Activated T-cell treated with anti-CD3 and anti-CD28 coated beads, Interleukin-2, amount 50 U/mL, for 24 hours (primary cell): ENCODE measurements at regions not wholly inside any gene's neighbourhood (a gene's known extent, or its start where the extent isn't known, plus 50 kb on each side); places are given as distances from the start of the nearest gene placed in this dataset.

ENCODE experiments used
- DNase-seq: peaks from one replicate; pipeline ENCODE4 v3.0.0-alpha.2; 2020
- H3K27ac Mint-ChIP-seq: 2 replicates; pipeline ENCODE4 v1.8.0; 2020; ENCODE audit warnings: mild to moderate bottlenecking, mixed read lengths
- H3K27me3 Mint-ChIP-seq: 2 replicates; pipeline ENCODE4 v1.8.0; 2020; ENCODE audit warnings: mixed read lengths
- H3K36me3 Mint-ChIP-seq: 2 replicates; pipeline ENCODE4 v1.8.0; 2020; ENCODE audit warnings: low read depth, mixed read lengths
- H3K4me1 Mint-ChIP-seq: 2 replicates; pipeline ENCODE4 v1.8.0; 2020; ENCODE audit warnings: low read depth, mixed read lengths
- H3K4me3 Mint-ChIP-seq: 2 replicates; pipeline ENCODE4 v1.8.0; 2020; ENCODE audit warnings: mild to moderate bottlenecking, moderate library complexity, mixed read lengths
- H3K9me3 Mint-ChIP-seq: 2 replicates; pipeline ENCODE4 v1.8.0; 2020; ENCODE audit warnings: mixed read lengths

GRCh38 chr2:33786881-33787280, 187.8 kb upstream of the FAM98A start:
- no peak for DNase-seq
- no peaks in the 10 kb centered on the region for H3K4me1 Mint-ChIP-seq
- no peak overlapping the region for H3K4me3 Mint-ChIP-seq
- H3K36me3 Mint-ChIP-seq: no peaks in the 10 kb centered on the region
- no peak overlapping the region for H3K27ac Mint-ChIP-seq
- H3K27me3 Mint-ChIP-seq: no peaks in the 10 kb centered on the region
- no peaks in the 10 kb centered on the region for H3K9me3 Mint-ChIP-seq

DNA sequence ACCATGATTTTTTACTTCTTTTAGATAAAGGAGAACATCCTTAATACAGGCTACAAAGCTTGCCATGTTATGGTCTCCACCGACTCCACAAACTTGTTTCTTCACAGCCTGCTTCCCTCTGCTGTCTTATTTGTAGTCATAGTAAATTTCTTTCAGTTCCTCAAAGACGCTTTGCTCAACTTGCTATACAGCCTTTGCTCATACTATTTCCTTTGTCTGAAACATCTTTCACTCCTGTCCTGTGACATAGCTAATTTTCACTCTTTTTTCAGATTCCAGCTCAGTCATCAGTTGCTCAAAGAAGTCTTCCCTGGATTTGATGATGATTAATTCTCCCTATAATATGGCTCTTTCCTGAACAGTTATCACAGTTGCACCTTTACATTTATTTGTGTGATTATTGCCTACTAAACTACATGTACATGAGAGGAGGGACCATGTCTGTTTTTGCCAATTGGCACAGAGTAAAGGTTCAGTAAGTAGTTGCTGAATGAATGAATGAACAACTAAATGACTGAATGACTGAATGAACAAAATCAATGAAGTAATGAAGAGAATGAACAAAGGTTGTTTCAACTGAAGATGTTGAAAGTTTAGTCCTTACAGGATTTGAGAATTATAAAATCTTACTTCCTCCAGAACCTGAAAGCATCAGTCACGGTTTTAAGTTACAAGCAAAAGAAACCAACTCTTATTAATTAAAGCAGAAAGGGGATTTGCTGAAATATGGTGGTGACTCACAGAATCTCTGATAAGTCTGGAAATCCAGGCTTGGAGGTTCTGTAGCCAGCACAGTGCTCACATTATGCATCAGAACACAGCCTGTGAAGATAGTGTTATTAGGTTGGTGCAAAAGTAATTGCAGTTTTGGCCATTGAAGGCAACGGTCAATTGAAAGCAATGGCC, 186.4 kb upstream of the FAM98A start:
- H3K9me3 Mint-ChIP-seq: no peaks in the 10 kb centered on the region
- no peak overlapping the region for H3K27ac Mint-ChIP-seq
- H3K27me3 Mint-ChIP-seq: no peaks in the 10 kb centered on the region
- no peaks in the 10 kb centered on the region for H3K36me3 Mint-ChIP-seq
- no peaks in the 10 kb centered on the region for H3K4me1 Mint-ChIP-seq
- DNase-seq: no peak
- no peak overlapping the region for H3K4me3 Mint-ChIP-seq

GRCh38 chr2:33784488-33784887, 185.4 kb upstream of the FAM98A start:
- Mint-ChIP-seq H3K4me1 (no peaks in the 10 kb centered on the region), H3K4me3 (no peak overlapping the region), H3K27me3 (no peaks in the 10 kb centered on the region), H3K36me3 (no peaks in the 10 kb centered on the region), H3K9me3 (no peaks in the 10 kb centered on the region), H3K27ac (no peak overlapping the region)
- no peak for DNase-seq

DNA sequence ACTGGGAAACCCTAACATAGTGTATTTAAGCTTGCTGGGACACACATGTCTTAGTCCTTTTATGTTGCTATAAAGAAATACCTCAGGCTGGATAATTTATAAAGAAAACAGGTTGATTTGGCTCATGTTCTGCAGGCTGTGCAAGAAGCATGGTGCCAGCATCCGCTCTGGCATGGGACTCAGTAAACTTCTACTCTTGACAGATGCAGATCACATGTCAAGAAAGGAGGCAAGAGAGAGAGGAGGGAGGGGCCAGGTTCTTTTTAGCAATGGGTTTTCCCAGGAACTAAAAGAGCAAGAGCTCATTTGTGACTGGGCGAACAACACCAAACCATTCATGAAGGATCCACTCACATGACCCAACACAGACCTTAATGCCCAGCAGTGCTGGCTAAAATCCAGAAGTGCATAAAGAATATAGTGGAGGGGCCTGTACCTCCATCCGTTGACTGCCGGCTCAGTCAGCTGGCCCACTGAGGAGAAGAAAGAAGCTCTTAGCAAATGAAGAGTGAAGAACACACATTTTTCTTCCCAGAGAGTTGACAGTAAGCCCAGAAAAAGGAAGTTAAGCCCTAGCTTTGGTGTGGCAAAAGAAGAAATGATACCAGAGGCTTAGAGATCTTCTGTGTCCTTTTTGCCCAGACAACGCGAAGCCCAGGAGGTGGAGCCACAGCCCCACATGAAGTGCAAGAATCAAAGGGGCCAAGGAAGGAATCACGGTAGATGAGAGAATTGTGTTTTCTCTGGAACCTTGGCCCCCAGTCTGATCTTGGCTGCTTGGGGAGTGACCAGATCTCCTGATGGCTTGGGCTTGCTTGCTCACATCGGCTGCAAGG, 183.5 kb upstream of the FAM98A start:
- H3K27ac Mint-ChIP-seq: no peak overlapping the region
- H3K27me3 Mint-ChIP-seq: no peaks in the 10 kb centered on the region
- no peaks in the 10 kb centered on the region for H3K4me1 Mint-ChIP-seq
- DNase-seq: no peak
- no peak overlapping the region for H3K4me3 Mint-ChIP-seq
- no peaks in the 10 kb centered on the region for H3K36me3 Mint-ChIP-seq
- H3K9me3 Mint-ChIP-seq: no peaks in the 10 kb centered on the region

GRCh38 chr2:33777786-33778185, 178.7 kb upstream of the FAM98A start:
- Mint-ChIP-seq H3K36me3 (no peaks in the 10 kb centered on the region), H3K4me3 (no peak overlapping the region)

GRCh38 chr2:33775306-33775705, 176.2 kb upstream of the FAM98A start:
- Mint-ChIP-seq H3K4me1 (no peaks in the 10 kb centered on the region), H3K27me3 (no peaks in the 10 kb centered on the region), H3K4me3 (no peak overlapping the region), H3K27ac (no peak overlapping the region), H3K36me3 (no peaks in the 10 kb centered on the region), H3K9me3 (no peaks in the 10 kb centered on the region)
- DNase-seq: no peak

More at GRCh38 chr2:33777786-33778185, 178.7 kb upstream of the FAM98A start:
- Mint-ChIP-seq H3K27me3 (no peaks in the 10 kb centered on the region), H3K4me1 (no peaks in the 10 kb centered on the region), H3K9me3 (no peaks in the 10 kb centered on the region), H3K27ac (no peak overlapping the region)
- no peak for DNase-seq

- H3K4me3 Mint-ChIP-seq: no peak overlapping the region
- no peak for DNase-seq
- no peaks in the 10 kb centered on the region for H3K27me3 Mint-ChIP-seq
- no peaks in the 10 kb centered on the region for H3K36me3 Mint-ChIP-seq
- H3K27ac Mint-ChIP-seq: no peak overlapping the region
- no peaks in the 10 kb centered on the region for H3K9me3 Mint-ChIP-seq
- no peaks in the 10 kb centered on the region for H3K4me1 Mint-ChIP-seq
Measured at GRCh38 chr2:33770023-33770422, 170.9 kb upstream of the FAM98A start.

DNA sequence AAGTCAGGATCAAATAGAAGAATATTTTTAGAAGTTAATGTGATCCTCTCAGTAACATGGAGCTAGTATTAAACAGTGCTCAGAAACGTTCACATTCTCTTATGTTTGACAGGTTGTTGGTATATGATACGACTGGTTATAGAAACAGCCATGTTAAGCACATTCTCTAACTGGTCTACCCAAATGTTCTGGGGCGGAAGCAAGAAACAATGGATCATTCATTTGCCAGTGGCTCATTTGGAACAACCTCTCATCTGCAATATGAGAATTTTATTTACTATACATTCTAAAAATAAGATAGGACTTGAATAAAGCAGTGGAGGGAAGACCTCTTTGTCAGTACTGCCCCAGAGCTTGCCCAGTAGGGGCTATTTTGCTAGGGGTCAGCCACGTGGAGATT, 167.1 kb upstream of the FAM98A start:
- H3K36me3 Mint-ChIP-seq: no peaks in the 10 kb centered on the region
- DNase-seq: no peak
- no peak overlapping the region for H3K27ac Mint-ChIP-seq
- no peak overlapping the region for H3K4me3 Mint-ChIP-seq
- no peaks in the 10 kb centered on the region for H3K4me1 Mint-ChIP-seq
- no peaks in the 10 kb centered on the region for H3K9me3 Mint-ChIP-seq
- no peaks in the 10 kb centered on the region for H3K27me3 Mint-ChIP-seq

DNA sequence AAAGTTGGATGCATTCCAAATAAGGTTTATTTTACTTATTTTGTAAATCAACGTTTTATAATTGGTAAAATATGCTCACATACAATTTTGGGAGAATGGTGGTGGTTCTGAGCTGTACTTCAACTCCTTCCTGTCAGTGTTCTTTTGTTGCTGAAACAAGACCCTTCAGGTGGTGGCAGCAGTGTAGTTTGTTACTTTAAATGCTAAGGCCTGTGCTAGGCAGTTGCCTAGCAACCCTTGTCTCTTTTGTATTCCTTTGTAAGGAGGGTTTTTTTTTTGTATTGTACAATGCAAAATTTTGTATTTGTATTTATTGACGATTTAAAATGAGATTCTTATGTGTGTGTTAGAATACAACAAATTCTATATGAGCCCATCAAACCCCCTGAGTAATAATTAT, 166.0 kb upstream of the FAM98A start:
- Mint-ChIP-seq H3K27ac (no peak overlapping the region), H3K4me1 (no peaks in the 10 kb centered on the region), H3K27me3 (no peaks in the 10 kb centered on the region), H3K4me3 (no peak overlapping the region), H3K36me3 (no peaks in the 10 kb centered on the region), H3K9me3 (peaks cover 3% of the 10 kb centered on the region)
- DNase-seq: no peak

- H3K9me3 Mint-ChIP-seq: peaks cover 3% of the 10 kb centered on the region
- H3K36me3 Mint-ChIP-seq: no peaks in the 10 kb centered on the region
- no peak overlapping the region for H3K27ac Mint-ChIP-seq
- no peak overlapping the region for H3K4me3 Mint-ChIP-seq
- DNase-seq: no peak
- no peaks in the 10 kb centered on the region for H3K4me1 Mint-ChIP-seq
- H3K27me3 Mint-ChIP-seq: no peaks in the 10 kb centered on the region
Measured at GRCh38 chr2:33764551-33764950, 165.5 kb upstream of the FAM98A start.

DNA sequence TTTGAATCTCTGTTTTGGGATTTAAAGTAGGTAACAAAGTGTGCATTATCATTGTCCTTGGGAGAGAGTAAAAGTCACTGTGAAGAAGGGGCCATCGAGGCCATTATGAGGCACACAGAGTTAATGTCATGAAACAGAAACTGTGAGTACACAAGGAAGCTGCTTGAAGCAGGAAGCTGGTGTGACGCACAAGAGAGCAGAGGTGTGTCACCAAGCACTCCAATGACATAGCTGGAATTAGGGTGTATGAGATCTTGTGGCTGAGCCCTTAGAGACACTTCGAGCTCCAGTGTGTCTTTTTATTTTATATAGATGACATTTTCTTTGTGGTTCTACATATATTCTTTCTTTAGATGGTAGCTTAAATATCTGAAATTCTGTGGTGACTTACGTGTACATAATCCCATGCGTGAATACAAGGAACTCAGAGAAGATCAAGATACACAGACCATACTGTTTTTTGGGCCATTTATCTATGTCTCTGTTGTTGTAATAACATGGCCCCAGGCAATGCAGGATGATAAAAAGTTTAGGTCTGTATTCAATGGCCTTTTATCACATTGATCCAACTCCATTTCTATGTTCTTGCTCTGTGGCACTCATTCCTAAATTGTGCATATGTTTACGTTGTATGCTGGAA, 164.7 kb upstream of the FAM98A start:
- Mint-ChIP-seq H3K4me1 (no peaks in the 10 kb centered on the region), H3K9me3 (peaks cover 7% of the 10 kb centered on the region), H3K4me3 (no peak overlapping the region), H3K27me3 (no peaks in the 10 kb centered on the region), H3K36me3 (no peaks in the 10 kb centered on the region), H3K27ac (no peak overlapping the region)
- DNase-seq: no peak

DNA sequence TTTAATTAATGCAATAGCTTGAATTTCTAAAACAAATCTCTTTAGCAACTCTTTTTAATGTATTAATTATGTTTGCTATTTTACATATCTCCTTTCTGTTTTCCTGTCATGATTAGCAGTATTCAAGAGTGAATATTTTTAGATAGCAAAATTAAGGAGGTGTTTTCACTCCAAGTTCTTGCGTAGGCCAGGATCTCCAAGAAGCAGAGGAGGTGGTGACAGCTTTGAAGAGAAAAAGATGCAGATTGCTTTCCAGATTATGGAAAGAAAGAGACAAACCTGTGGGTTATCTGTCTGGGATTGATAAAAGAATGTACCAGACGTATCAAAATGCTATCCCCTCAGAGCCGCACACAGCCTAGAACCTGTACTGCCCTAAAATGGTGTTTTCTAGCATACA, 163.5 kb upstream of the FAM98A start:
- H3K9me3 Mint-ChIP-seq: peaks cover 7% of the 10 kb centered on the region
- no peaks in the 10 kb centered on the region for H3K36me3 Mint-ChIP-seq
- no peak overlapping the region for H3K27ac Mint-ChIP-seq
- H3K27me3 Mint-ChIP-seq: no peaks in the 10 kb centered on the region
- H3K4me1 Mint-ChIP-seq: no peaks in the 10 kb centered on the region
- no peak for DNase-seq
- no peak overlapping the region for H3K4me3 Mint-ChIP-seq

DNA sequence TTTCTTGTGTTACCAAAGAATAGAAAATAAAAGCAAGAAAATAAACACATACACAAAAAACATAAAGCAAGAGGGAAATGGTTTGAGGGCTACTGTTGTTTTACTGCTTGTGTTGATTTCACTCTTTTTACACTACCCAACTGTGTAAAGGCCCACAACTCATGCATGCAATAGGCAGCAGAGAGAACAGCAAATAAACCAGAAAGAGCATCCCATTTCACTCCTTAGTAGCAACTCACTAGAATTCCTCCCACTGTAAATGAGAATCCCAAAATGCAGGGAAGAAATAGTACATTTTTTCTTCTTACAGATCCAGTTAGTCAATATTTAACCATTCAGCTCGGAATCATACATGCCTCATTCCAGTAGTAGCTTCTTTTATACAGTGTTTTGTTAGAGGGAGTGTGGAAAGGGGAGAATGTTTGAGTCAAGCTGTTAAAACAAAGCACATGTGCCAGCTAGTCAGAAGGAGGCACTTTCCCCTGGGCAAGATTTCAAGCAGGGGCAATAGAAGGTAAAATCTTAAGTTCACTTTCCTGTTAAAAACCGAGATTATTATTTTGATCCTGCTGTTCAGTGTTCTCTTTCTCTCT, 147.2 kb upstream of the FAM98A start:
- H3K4me3 Mint-ChIP-seq: no peak overlapping the region
- peaks cover 25% of the 10 kb centered on the region for H3K27me3 Mint-ChIP-seq
- H3K4me1 Mint-ChIP-seq: no peaks in the 10 kb centered on the region
- DNase-seq: no peak
- no peaks in the 10 kb centered on the region for H3K36me3 Mint-ChIP-seq
- no peak overlapping the region for H3K27ac Mint-ChIP-seq
- peaks cover 4% of the 10 kb centered on the region for H3K9me3 Mint-ChIP-seq

DNA sequence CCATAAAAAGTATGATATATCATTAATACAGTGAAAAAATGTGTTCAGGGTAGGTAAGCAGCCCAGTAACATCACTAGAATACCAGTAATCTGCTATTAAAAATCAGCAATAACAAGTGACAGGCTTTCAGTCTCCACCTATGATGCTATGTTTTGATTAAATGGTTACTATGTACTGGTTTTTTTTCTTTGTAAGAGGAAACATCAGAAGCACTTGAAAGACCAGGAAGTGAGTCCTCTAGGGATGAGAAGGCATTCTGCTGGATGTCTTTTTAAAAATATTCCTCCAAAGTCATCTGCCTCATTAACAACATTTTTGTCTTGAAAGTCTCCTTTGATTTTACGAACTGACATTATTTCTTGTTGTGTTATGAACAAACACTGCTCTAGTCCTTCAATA, 136.0 kb upstream of the FAM98A start:
- Mint-ChIP-seq H3K27ac (no peak overlapping the region), H3K36me3 (no peaks in the 10 kb centered on the region), H3K9me3 (no peaks in the 10 kb centered on the region), H3K4me1 (no peaks in the 10 kb centered on the region), H3K27me3 (no peaks in the 10 kb centered on the region), H3K4me3 (no peak overlapping the region)
- no peak for DNase-seq
